Caco-2 (cell line): ENCODE measurements at regions not wholly inside any gene's neighbourhood (a gene's known extent, or its start where the extent isn't known, plus 50 kb on each side); places are given as distances from the start of the nearest gene placed in this dataset.

ENCODE experiments used
- BruUV-seq: library from RNA; stranded (reverse); fragments of 400-500 nt; replicated peaks from 2 replicates; lab custom pipeline; 2021; lab: Mats Ljungman, UMichigan
- CTCF ChIA-PET: fragments of 300-600 bp; sonication (Branson Sonifier 250); formaldehyde crosslinking; loops from one replicate; lab custom pipeline; 2022; ENCODE audit warnings: antibody characterized with exemption; lab: Charles Lee
- POLR2A ChIA-PET: fragments of 300-600 bp; sonication (Branson Sonifier 250); formaldehyde crosslinking; loops from one replicate; lab custom pipeline; 2022; ENCODE audit warnings: antibody characterized with exemption; lab: Charles Lee
- DNase-seq, 2 experiments: peaks; one replicate each; pipeline versions ENCODE4 v3.0.0 to v3.0.0-alpha.2; 2020 to 2022
- H3K27me3 ChIP-seq: replicated peaks from 2 replicates; pipeline ENCODE4 v1.6.0; 2011; ENCODE audit warnings: low read length; ENCODE audit not compliant: control insufficient read depth, insufficient read depth
- H3K36me3 ChIP-seq: 2 replicates; pipeline ENCODE4 v1.5.1; 2011; ENCODE audit warnings: low read length; ENCODE audit not compliant: control insufficient read depth, insufficient read depth
- H3K4me1 ChIP-seq: fragments of 250-450 bp; sonication (Bioruptor Pico); 2 replicates; pipeline ENCODE4 v1.5.1; 2020; ENCODE audit warnings: mild to moderate bottlenecking
- H3K4me3 ChIP-seq: 2 replicates; pipeline ENCODE4 v1.5.1; 2011; ENCODE audit warnings: low read depth, mild to moderate bottlenecking, control low read depth, low read length
- H3K9me3 ChIP-seq: fragments of 250-450 bp; sonication (Bioruptor Pico); 2 replicates; pipeline ENCODE4 v1.5.1; 2020; ENCODE audit warnings: mild to moderate bottlenecking, moderate library complexity
- H3K27ac Mint-ChIP-seq: one replicate; pipeline ENCODE4 v1.8.0; 2022; ENCODE audit warnings: mixed read lengths; ENCODE audit not compliant: unreplicated experiment
- H3K27me3 Mint-ChIP-seq: one replicate; pipeline ENCODE4 v1.8.0; 2022; ENCODE audit warnings: mixed read lengths; ENCODE audit not compliant: insufficient read depth, unreplicated experiment
- H3K36me3 Mint-ChIP-seq: one replicate; pipeline ENCODE4 v1.8.0; 2022; ENCODE audit warnings: mild to moderate bottlenecking, mixed read lengths; ENCODE audit not compliant: insufficient read depth, unreplicated experiment
- H3K4me1 Mint-ChIP-seq: one replicate; pipeline ENCODE4 v1.8.0; 2022; ENCODE audit warnings: low read depth, mixed read lengths; ENCODE audit not compliant: unreplicated experiment
- H3K4me3 Mint-ChIP-seq: one replicate; pipeline ENCODE4 v1.8.0; 2022; ENCODE audit warnings: mild to moderate bottlenecking, moderate library complexity, mixed read lengths; ENCODE audit not compliant: unreplicated experiment
- H3K9me3 Mint-ChIP-seq: one replicate; pipeline ENCODE4 v1.8.0; 2022; ENCODE audit warnings: mixed read lengths; ENCODE audit not compliant: unreplicated experiment
- CTCF ChIP-seq, 2 experiments: fragments of 200-600 bp in 1 of 2; IDR thresholded peaks; 1 replicate in 1 of 2; 2 replicates in 1 of 2; pipeline versions ENCODE4 v1.5.1 to v1.8.0; 2011 to 2022; ENCODE audit warnings: antibody characterized with exemption in 1 of 2, control low read depth in 1 of 2, inconsistent platforms in 1 of 2, low read depth in 1 of 2, low read length in 1 of 2, mild to moderate bottlenecking in 1 of 2, moderate library complexity in 1 of 2; ENCODE audit not compliant: insufficient read depth in 1 of 2, severe bottlenecking in 1 of 2, unreplicated experiment in 1 of 2
- intact Hi-C: fragments of 100-400 bp; cut with micrococcal nuclease; formaldehyde crosslinking; loops from one replicate; pipeline ENCODE4 v1.10.0; 2022; ENCODE audit not compliant: unreplicated experiment

GRCh38 chr1:187837787-187838186 lies 1009.0 kb downstream of the PLA2G4A start:
- Mint-ChIP-seq H3K4me1 (peaks cover 6% of the 10 kb centered on the region), H3K36me3 (no peaks in the 10 kb centered on the region), H3K9me3 (no peaks in the 10 kb centered on the region), H3K4me3 (no peak overlapping the region), H3K27me3 (no peaks in the 10 kb centered on the region), H3K27ac (no peak overlapping the region)
- ChIA-PET POLR2A (no interaction called here), CTCF (no interaction called here)
- H3K27me3 ChIP-seq, result no peaks in the 10 kb centered on the region
- no TSS peak for BruUV-seq
- intact Hi-C loops, result no loop called here
- no peak for TF ChIP-seq CTCF (IDR thresholded peaks at IDR 0.05; ENCODE audit: insufficient read depth in 1 of 2, low read depth in 1 of 2, low read length in 1 of 2, severe bottlenecking in 1 of 2, unreplicated experiment in 1 of 2)
- no peak for DNase-seq
- H3K4me3 ChIP-seq, result no peak overlapping the region
- H3K4me1 ChIP-seq, result peaks cover 10% of the 10 kb centered on the region; the same call in 1 of the 2 replicates
- peaks cover 12% of the 10 kb centered on the region; the same call in 1 of the 2 replicates for H3K9me3 ChIP-seq
- H3K36me3 ChIP-seq, result no peaks in the 10 kb centered on the region

GRCh38 chr1:187838335-187839293 lies 1009.9 kb downstream of the PLA2G4A start:
- no peak for DNase-seq
- ChIA-PET CTCF (no interaction called here), POLR2A (no interaction called here)
- Mint-ChIP-seq H3K27ac (no peak overlapping the region), H3K4me1 (peaks cover 6% of the 10 kb centered on the region), H3K27me3 (no peaks in the 10 kb centered on the region), H3K36me3 (no peaks in the 10 kb centered on the region), H3K4me3 (no peak overlapping the region), H3K9me3 (no peaks in the 10 kb centered on the region)
- Histone ChIP-seq H3K9me3 (peaks cover 13% of the 10 kb centered on the region; the same call in 1 of the 2 replicates), H3K4me1 (peaks cover 10% of the 10 kb centered on the region; the same call in 1 of the 2 replicates), H3K4me3 (no peak overlapping the region), H3K27me3 (no peaks in the 10 kb centered on the region), H3K36me3 (no peaks in the 10 kb centered on the region)
- intact Hi-C loops, result no loop called here
- no peak for TF ChIP-seq CTCF (IDR thresholded peaks at IDR 0.05; ENCODE audit: insufficient read depth in 1 of 2, low read depth in 1 of 2, low read length in 1 of 2, severe bottlenecking in 1 of 2, unreplicated experiment in 1 of 2)
- BruUV-seq, result no TSS peak

GRCh38 chr1:187839873-187840272 lies 1011.1 kb downstream of the PLA2G4A start:
- Histone ChIP-seq H3K9me3 (peaks cover 6% of the 10 kb centered on the region; the same call in 1 of the 2 replicates), H3K36me3 (no peaks in the 10 kb centered on the region), H3K4me3 (no peak overlapping the region), H3K4me1 (peaks cover 10% of the 10 kb centered on the region; the same call in 1 of the 2 replicates), H3K27me3 (no peaks in the 10 kb centered on the region)
- H3K9me3 Mint-ChIP-seq, result no peaks in the 10 kb centered on the region
- intact Hi-C loops, result no loop called here
- H3K36me3 Mint-ChIP-seq, result no peaks in the 10 kb centered on the region
- ChIA-PET CTCF (interaction anchor here (0.6 kb wide), 1 partner anchor 342 kb away, joined by 3 read pairs; no protein-coding TSS in a partner anchor), POLR2A (no interaction called here)
- peaks cover 6% of the 10 kb centered on the region for H3K4me1 Mint-ChIP-seq
- no peak overlapping the region for H3K4me3 Mint-ChIP-seq
- H3K27me3 Mint-ChIP-seq, result no peaks in the 10 kb centered on the region
- H3K27ac Mint-ChIP-seq, result no peak overlapping the region
- DNase-seq, result no peak
- BruUV-seq, result no TSS peak
- no peak for TF ChIP-seq CTCF (IDR thresholded peaks at IDR 0.05; ENCODE audit: insufficient read depth in 1 of 2, low read depth in 1 of 2, low read length in 1 of 2, severe bottlenecking in 1 of 2, unreplicated experiment in 1 of 2)
